Dermis blood vessel endothelial cell (primary cell): ENCODE measurements at regions not wholly inside any gene's neighbourhood (a gene's known extent, or its start where the extent isn't known, plus 50 kb on each side); places are given as distances from the start of the nearest gene placed in this dataset.

Experiments used
- DNase-seq: peaks from one replicate; pipeline ENCODE4 v3.0.0; 2010

DNA sequence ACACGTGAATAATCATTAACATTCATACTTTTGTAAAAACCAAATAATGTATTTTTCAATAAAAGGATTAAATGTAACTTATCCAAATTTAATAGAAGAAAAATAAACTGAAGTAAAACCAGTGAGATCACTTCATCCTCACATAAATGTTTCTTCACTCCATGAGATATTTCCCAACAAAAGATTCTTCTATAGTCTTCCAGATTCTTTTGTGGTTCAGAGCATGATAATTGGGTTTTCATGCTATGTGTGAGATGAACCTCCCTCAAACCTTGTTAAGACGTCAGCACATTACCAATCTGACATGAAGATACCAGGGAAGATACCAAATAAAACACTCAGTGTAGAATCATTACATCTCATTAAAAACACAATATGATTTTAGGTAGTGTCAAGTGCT lies 62.9 kb upstream of the OXGR1 start:
- DNase-seq = no peak

DNA sequence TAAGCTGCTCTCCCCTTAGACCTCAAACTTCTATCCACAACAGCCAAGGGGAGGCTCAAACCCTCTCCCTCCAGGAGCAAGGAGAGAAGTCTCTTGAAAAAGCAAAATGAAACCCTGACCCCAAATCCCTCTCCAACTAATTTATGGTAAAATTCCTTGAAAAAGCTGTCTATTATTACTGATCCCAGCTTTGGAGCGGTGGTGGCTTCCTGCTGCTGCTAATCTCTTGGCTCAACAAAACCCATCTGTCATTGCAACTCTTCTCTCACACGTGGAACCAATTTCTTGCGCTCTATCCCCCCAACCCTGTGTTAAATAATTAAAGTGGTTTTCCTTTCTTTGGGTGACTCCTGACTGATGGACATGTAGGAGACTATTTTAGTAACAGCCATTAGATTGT lies 64.1 kb upstream of the OXGR1 start:
- no peak for DNase-seq

DNA sequence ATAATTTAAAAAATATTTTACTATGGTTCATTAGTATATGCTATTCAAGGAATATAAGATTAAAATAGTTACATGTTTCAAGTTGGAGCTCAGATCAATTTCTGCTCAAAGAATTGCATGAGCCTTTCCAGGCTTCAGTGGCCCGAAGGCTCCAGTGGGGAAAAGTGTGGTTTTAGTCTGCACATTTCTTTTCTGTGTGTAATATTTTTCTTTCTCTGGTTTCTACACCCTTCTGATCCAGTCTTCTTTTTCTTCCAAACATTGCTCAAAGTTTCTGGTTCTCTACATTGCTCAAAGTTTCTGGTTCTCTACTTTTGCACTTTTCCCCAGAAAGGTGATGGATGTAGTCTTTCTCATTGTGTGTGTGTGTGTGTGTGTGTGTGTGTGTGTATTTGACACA lies 64.7 kb upstream of the OXGR1 start:
- no peak for DNase-seq

DNA sequence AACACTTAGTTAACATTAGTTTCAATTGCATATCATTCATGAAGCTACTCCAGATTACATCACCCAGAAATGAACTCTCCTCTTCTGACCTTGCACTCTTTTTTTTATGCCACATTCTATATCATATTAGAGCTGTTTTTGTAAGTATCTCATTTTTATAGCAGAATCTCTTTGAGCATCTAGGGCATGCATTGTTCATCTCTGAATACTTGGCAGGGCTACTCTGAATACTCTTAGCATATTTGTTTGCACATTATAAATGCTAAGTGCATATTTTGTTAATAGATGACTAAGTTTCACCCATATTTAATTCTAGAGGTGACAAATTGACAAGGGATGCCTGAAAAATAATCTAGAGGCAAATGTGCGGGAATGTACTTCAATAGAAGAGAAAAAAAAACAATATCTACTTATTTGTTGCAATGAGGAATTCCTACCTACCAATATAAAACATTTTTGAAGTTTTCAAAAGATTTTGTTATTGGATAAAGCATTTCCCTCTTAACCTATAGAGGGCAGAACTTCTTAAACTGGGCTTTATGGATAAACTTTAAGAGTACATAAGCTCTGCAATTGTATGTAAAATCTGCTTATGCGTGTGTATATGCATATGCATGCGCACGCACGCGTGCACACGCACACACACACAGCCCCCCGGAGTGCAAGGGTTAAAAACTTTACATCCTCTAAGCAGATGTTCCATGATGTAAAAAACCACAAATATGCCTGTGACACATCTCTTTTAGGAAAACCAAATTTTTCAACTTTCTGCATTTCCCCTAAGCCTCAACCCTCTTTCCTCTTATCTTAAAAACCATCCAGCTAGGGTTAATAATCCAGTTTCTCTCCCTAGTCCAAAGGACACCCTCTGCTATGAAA lies 73.0 kb upstream of the OXGR1 start:
- no peak for DNase-seq

DNA sequence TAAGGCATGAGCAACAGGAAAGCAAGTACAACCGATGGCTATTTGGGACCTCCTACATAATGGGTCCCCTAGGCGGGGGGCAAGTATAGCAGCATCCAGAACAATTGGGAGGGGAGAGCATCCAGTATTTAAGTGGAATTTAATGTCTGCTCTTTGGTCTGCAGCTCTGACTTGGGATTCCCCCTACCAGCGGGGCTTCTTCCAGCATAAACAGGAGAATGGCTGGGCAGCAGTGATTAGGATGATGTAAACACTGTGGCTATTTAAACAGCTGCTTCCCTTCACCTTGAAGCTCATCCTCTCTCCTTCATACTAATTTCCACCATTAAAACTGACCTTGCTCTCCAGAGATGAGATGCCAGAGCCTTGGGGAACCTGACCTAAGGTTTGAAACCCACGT lies 73.9 kb upstream of the OXGR1 start:
- DNase-seq = peak; percentile 22

DNA sequence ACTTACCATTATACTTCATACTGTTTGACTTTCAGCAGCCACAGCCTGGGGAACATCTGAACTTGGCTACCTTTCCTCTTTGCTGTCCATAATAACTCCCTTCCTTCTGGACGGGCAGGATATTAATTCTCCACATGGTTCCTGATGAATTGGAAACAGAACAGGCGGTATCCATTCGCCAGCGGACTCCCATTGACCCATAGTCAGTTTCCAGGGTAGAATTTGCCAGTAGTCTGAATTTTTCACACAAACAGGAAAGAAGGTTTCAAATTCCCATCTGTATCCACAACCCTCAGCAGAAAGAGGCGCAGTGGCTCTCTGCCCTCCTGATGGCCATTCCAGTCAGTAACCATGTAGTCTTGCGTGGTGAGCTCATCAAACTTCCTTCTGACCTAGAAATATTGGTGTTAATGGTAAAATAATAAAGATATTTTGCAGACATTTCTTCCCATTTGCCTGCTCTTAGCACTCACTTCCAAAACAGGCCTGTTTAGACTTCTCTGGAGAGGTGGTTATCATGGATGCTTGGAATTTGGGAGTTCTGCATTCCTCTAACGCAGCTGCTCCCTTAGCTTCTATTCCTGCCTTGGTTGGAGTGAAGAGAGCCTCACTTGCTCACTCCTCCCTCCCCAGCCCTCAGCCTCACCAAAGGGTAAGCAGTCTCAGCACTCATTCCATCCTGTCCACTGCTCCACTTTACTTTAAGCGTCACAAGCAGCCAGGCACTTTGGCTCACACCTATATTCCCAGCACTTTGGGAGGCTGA lies 75.0 kb upstream of the OXGR1 start:
- no peak for DNase-seq

DNA sequence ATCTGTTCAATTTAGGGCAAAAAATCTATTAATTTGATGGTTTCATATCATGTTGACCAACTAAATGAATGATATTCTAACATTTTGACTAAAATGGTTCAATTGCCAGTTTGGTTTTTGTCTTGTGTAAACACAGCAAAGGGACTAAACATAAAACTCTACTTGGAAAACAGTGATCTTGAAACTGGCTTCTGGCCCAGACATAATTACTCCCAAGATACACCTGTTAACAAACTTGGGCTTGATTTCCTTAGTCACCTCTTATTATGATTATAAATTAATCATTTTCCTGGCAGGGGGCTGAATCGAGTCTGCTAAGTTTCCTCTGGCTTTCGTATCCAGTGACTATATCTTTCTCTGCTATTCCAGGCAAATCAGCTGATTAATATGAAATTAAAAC lies 78.0 kb upstream of the OXGR1 start:
- no peak for DNase-seq

DNA sequence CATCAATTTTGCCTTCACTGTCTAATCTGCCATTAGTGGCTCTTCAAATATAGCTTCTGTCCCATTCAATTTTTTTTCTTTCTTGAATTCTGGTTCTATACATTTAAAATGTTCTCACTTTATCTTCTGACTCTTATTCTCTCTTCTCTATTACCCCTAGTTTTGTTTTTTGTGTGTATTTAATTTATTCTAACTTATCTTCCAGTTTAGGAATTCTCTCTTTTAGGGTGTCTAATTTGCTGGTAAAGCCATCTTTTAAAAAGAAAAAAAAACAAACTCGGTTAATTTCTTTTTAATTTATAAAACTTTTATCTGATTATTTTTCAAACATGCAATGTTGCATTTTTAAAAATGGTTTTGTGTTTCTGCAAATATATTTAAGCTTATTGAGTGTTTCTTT lies 80.3 kb upstream of the OXGR1 start:
- no peak for DNase-seq

DNA sequence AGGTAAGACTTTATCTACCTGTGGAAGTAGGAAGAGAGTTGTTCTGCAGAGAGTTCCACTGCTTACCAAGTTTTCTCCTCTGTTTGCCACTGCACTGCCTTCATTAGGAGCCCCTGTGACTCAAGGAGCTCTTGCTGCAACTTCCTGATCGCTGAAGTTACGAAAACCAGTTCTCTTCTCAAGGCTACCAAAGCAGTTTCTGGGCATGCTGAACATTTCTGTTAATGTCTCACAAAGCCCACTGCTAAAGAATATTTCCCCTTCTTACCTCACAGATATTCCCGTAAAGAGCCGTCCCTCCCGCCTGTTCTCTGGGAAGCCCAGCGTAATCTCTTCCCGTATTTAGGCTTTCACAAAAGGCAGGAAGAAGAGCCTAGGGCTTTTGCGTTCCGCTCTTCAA lies 82.6 kb upstream of the OXGR1 start:
- peak; percentile 15 for DNase-seq

DNA sequence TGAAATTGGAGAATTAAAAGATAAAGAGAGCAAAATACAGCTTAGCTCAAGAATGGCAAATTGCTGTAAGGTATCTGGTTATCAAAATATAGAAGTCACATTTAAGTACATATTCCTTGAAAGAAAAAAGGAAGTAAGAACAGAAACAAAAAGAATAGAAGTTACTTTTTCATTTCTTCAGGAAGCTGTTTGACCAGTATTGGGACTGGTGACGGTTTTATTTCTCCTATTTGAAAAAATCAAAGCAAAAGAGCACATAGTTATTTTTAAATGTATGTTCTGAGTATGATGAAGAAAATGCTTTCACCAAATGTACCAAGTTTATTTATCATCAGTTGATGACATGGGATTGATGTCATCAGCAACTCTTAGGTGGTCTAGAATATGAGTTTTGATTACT lies 83.1 kb upstream of the OXGR1 start:
- DNase-seq = no peak

DNA sequence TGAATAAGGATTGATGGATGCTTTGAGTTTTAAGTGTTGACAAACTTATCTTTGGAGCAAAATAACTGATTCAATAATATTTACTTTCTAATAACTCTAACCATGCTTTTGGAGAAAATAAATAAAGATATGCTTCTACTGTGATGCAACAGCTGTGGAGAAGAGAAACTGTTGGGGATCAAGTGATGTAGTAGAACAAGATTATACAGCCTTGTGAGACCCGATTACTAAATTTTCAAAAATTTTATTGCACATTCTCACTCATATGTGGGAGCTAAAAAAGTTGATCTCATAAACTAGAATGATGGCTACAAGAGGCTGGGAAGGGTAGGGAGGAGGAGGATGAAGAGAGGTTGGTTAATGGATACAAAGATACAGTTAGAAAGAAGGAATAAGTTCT lies 85.5 kb upstream of the OXGR1 start:
- DNase-seq = no peak

DNA sequence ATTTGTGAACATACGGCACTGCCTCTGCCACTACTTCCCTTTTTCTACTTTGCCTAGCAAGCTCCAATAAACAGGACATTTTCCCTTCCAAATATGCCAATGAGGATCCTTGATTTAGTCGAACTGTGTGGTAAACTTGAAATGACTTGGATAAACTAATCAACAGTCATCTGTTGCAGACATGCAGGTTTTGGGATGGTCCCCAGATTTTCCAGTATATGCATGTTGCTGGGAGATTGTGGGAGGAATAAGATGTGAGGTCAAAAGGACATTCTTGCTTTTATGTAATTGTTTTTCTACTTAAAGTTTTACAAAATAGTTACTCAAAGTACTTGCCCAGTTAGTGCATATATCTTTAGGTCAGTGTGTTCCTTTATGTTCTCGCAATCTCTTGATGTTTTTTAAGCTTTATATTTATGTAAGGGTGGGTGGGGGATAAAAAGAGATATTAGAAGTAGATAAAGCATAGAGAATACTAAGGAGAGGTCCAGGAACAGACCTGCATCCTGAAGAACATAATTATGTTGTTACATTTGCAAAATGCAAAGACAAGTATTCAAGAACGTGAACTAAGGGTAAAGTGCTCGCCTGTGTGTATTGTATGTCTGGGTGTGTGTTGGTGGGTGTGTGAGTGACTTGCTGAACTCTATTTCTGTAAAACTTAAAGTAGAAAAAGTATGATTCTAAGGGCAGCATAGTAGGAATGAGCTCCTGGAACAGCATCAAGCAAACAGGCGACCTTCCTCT lies 88.4 kb upstream of the OXGR1 start:
- no peak for DNase-seq

DNA sequence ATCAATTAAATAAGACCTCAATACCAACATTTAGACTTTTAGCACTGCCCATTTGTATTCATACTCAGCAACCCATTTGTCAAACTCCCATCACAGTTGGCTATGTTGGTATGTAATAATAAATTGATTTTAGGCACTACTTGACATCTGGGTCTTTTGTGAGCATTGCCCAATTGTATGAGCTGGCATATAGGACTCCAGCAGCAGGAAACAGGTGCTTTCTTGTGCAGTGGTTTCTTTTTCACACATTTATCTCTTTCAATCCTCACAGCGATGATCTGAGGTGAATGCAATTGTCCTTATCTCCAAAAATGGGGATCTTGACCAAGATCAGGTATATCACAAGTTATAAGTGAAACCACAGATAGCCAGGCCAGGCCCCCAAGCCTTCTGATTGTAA lies 96.9 kb upstream of the OXGR1 start:
- DNase-seq = no peak

DNA sequence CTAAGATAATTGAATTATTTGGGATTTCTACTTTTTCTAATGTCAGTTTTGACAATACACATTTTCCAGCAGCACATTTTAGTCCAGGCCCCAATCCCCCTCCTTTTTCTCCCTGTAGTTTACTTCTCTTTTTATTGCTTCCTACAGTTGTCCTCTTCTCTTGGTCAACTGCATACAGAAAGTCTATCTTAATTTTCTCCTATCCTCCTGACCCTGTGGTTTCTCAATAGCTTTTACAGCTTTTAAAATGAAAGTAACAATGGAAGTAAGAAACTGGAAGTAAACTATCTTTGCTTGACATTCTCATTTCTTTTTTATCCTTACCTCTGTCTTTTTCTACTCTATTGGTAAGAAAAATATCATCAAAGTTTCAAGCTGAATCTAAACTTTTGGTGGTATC lies 106.5 kb upstream of the OXGR1 start:
- no peak for DNase-seq

DNA sequence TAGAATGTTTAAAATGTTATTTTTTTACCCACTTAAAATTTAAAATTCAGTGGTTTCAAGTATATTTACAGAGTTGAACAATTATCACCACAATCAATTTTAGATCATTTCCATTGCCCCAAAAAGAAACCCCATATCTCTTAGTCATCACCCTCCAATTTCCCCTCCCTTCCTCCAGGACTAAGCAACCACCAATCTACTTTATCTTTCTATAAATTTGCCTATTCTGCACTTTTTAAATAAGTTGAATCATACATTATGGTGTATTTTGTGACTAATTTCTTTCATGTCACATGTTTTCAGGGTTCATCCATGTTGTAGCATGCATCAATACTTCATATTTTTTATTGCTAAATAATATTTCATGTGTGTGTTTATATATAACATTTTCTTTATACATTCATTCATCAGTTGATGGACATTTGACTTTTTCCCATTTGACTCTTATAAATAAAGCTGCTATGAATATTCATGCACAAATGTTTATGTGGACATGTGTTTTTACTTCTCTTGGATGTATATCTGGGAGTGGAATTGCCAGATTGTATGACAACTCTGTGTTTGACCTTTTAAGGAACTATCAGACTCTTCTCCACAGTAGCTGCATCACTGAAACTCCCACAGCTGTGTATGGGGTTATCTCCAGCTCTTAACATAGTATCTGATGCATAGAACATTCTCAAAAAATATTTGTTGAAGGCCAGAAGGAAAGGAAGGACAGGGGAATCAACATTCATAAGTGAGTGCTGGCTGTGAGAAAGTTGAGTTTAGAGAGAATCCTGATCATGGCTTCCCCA lies 107.8 kb upstream of the OXGR1 start:
- no peak for DNase-seq

DNA sequence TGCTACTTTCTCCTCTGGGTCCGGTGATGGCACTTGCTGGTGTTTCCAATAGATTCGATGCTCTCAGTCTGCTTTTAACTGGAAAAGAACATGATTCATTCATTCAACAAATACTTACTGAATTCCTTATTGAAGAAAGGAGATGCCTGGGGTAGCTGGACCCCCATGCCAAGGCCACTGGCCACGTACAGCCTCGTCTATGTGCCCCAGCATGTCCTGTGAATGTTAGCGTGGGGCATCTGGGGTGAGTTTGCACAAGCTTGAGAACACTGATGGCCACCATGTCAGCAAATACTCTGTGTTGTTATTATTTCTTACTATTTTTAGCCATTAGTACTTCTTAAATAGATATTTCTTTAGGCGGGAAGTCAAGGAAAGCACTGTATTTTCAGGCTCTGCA lies 112.0 kb upstream of the OXGR1 start:
- DNase-seq = no peak

DNA sequence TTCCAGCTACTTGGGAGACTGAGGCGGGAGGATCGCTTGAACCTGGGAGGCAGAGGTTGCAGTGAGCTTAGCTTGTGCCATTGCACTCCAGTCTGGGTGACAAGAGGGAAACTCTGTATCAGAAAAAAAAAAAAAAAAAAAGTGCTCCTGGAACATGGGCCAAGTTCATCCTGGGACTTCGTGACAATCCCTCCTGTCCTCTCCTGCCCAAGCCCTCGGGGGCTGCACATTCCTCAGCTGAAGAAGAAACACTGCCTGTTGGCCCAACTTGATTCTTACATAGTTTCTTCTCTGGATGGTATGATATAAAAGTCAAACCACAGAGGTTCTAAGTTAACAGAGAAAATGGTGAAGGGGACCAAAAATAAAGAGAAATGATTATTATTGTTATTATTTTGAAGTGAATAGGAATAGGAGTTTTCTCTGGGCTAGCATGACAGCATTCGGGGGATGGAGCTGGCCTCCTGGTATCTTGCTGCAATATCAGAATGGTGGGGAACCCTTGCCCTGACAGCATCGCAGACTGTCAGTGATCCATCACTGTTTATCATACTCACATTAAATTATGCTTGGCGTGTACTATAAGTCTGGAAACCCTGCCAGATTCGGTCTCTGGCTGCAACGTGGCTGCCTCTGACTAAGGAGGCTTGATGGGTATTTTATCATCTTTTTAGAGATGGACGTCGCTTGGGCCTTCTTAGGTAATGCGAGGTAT lies 113.7 kb upstream of the OXGR1 start:
- DNase-seq = no peak

DNA sequence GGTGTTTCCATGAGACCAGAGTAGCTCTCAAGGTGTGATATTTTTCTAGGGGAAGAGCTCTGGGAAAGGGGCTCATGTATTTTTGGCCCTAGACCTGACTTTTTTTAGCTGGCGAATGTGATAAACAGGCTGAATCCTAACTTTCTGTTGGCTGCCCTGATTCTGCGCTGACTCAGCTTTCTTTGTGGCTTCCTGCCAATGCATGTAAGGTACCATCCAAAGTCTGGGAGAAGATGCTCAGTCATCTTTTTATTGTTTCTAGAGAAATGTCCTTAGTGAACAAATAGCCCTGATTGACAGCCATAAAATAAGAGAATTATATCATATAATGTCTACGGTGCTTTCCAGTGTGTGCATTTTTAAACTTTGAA lies 113.6 kb upstream of the MBNL2 start:
- no peak for DNase-seq

DNA sequence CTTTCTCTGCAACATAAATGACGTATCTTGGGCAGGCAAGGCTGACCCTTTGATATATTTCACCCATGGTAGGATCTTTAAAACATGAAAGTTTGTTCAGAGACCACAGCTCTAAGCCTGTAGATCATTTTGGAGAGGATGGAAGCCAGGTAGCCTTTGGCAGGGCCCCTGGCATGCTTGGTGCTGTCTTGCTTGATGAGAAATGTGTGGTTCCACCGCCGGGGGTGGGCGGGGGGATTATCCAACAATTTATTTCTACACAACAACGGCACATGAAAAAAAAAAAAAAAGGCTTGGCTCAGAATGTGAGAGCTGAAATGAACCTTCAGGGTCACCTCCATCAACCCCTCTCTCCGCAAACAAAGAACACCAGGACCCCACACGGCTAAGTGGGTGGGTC lies 112.9 kb upstream of the MBNL2 start:
- no peak for DNase-seq

DNA sequence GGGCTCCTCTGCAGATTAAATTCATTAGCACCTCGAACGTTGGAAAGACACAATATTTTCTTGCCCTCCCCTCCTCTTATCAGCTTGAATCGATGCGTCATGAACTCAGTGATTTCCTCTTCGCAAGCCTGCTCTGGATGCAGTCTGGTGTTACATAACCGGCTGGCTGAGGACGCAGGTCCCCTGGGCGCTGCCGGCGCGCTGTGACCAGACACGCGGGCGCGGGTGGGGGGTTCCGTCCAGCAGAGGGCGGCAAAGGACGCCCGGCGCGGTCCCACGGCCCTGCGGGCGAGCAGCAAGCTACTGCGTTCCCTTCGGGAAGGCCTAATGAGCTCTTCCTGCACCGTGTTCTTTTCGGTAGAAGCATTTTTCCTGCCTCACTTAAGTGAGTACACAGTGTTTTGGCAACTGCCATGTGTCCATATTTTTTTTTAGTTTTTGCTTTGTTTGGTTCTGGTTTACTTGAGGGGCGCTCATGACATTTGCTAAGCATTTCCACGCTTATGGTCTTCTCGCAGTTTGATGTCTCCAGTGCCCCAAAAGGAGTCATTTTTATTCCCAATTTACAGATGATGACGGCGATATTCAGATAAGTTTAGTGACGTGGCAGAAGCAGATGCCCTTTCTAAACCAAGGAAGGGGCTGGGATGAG lies 112.2 kb upstream of the MBNL2 start:
- DNase-seq = peak; percentile 93

DNA sequence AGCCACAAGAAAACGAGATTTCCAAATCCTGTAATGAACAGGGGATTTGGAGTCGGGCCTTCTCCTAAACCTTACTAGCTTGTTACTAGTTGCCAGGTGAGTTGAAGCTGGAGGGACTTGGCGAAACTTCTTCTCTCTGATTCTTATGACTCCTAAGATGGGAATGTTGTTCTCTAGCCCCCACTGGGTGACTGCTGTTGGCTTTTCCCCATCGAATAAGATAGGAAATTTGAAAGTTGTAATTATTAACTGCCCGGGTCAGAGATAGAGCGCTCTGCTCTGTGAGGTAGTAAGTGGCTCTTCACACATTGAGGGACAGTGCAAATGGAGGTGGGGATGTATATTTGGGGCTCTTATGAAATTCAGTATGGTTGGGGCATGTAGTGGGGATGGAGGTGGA lies 111.2 kb upstream of the MBNL2 start:
- no peak for DNase-seq

DNA sequence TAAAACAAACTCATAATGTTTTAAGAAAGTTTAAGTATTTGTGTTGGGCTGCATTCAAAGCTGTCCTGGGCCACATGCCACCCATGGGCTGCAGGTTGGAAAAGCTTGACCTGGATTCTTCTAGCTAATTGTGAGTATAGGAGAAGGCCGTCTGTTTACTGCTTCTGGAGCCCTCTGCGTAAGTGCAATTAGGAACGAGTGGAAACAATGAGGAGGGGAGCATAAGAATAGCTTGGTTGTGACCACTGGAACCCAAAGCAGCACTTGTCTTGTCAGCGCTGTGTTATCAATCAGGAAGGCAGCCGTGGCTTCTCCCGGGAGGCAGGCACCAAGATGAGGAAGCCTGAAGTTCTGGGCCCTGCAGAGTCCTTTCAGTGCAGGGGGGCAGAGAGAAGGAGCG lies 110.4 kb upstream of the MBNL2 start:
- DNase-seq = no peak
